MCF 10A (cell line): ENCODE measurements at regions not wholly inside any gene's neighbourhood (a gene's known extent, or its start where the extent isn't known, plus 50 kb on each side); places are given as distances from the start of the nearest gene placed in this dataset.

Experiments used
- BruUV-seq: library from RNA; stranded (reverse); fragments of 400-500 nt; replicated peaks from 2 replicates; lab custom pipeline; 2021; lab: Mats Ljungman, UMichigan
- CTCF ChIA-PET: fragments of 300-600 bp; sonication (Branson Sonifier 250); formaldehyde crosslinking; extraction: SDS; loops from one replicate; lab custom pipeline; 2021; ENCODE audit warnings: antibody characterized with exemption, inconsistent platforms; lab: Yijun Ruan, JAX
- POLR2A ChIA-PET: fragments of 300-600, 350-650 bp; sonication (Branson Sonifier 250); formaldehyde crosslinking; extraction: SDS; loops from one replicate; lab custom pipeline; 2020; ENCODE audit warnings: antibody characterized with exemption, inconsistent platforms; lab: Yijun Ruan, JAX
- DNase-seq: peaks from one replicate; pipeline ENCODE4 v3.0.0-alpha.2; 2018; ENCODE audit not compliant: unreplicated experiment
- H3K27ac Mint-ChIP-seq: one replicate; pipeline ENCODE4 v1.8.0; 2022; ENCODE audit warnings: mild to moderate bottlenecking, low read depth, mixed read lengths; ENCODE audit not compliant: unreplicated experiment
- H3K27me3 Mint-ChIP-seq: one replicate; pipeline ENCODE4 v1.8.0; 2022; ENCODE audit warnings: mixed read lengths; ENCODE audit not compliant: insufficient read depth, unreplicated experiment
- H3K36me3 Mint-ChIP-seq: one replicate; pipeline ENCODE4 v1.8.0; 2022; ENCODE audit warnings: mild to moderate bottlenecking, moderate library complexity, mixed read lengths; ENCODE audit not compliant: insufficient read depth, unreplicated experiment
- H3K4me1 Mint-ChIP-seq: one replicate; pipeline ENCODE4 v1.8.0; 2022; ENCODE audit warnings: mixed read lengths; ENCODE audit not compliant: insufficient read depth, unreplicated experiment
- H3K4me3 Mint-ChIP-seq: one replicate; pipeline ENCODE4 v1.8.0; 2022; ENCODE audit warnings: mild to moderate bottlenecking, moderate library complexity, mixed read lengths; ENCODE audit not compliant: unreplicated experiment
- H3K9me3 Mint-ChIP-seq: one replicate; pipeline ENCODE4 v1.8.0; 2022; ENCODE audit warnings: mixed read lengths; ENCODE audit not compliant: unreplicated experiment
- intact Hi-C: fragments of 100-400 bp; cut with micrococcal nuclease; formaldehyde crosslinking; loops from 2 replicates; pipeline ENCODE4 v1.14.1; 2022
- TF ChIP-seq, protein P1 (sequence below): fragments of 200-600 bp; IDR thresholded peaks from one replicate; pipeline ENCODE4 v1.8.0; 2022; ENCODE audit warnings: antibody characterized with exemption, mild to moderate bottlenecking; ENCODE audit not compliant: unreplicated experiment

DNA sequence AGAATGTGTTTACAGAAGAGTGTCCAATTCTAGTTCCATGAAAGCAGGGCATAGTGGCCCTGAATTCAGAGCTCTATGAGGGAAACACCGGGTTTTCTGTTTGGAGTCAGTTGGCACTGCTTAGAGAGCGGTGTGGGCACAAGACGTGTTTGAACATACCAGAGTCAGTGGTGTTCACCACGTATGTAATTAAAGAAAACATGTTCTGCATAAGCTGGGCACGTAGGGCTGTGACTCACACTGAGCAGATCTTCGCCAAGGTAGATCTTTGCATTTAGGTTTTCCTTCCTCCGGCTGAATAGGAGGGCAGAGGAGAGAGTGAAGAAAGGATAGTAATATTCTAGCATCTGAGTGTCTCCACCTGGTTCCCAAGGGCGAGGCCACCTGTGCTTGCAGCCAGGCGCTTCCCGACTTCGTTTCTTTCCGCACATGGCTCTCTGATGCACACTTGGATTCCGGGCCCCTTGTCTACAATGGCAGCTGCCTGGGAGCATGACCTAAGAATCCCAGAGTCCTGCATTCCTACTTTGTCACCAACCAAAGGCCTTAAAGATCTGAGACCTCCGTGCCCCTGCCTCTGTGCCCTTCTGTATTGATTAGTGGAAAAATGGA is 136.2 kb downstream of the ERMARD start:
- peaks cover 66% of the 10 kb centered on the region for H3K27me3 Mint-ChIP-seq
- no peak overlapping the region for H3K27ac Mint-ChIP-seq
- BruUV-seq = no TSS peak
- TF ChIP-seq, protein P1, sequence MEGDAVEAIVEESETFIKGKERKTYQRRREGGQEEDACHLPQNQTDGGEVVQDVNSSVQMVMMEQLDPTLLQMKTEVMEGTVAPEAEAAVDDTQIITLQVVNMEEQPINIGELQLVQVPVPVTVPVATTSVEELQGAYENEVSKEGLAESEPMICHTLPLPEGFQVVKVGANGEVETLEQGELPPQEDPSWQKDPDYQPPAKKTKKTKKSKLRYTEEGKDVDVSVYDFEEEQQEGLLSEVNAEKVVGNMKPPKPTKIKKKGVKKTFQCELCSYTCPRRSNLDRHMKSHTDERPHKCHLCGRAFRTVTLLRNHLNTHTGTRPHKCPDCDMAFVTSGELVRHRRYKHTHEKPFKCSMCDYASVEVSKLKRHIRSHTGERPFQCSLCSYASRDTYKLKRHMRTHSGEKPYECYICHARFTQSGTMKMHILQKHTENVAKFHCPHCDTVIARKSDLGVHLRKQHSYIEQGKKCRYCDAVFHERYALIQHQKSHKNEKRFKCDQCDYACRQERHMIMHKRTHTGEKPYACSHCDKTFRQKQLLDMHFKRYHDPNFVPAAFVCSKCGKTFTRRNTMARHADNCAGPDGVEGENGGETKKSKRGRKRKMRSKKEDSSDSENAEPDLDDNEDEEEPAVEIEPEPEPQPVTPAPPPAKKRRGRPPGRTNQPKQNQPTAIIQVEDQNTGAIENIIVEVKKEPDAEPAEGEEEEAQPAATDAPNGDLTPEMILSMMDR = no peak
- ChIA-PET POLR2A (interaction anchor here (0.6 to 1.6 kb wide), 4 partner anchors 16 to 672 kb away, joined by 3 to 6 read pairs (median 5); no protein-coding TSS in a partner anchor), CTCF (interaction anchor here (0.6 kb wide), 1 partner anchor 123 kb away, joined by 3 read pairs; no protein-coding TSS in a partner anchor)
- H3K4me1 Mint-ChIP-seq = peaks cover 10% of the 10 kb centered on the region
- peak; percentile 60 for DNase-seq
- H3K4me3 Mint-ChIP-seq = no peak overlapping the region
- H3K36me3 Mint-ChIP-seq = no peaks in the 10 kb centered on the region
- intact Hi-C loops = no loop called here
- no peaks in the 10 kb centered on the region for H3K9me3 Mint-ChIP-seq

DNA sequence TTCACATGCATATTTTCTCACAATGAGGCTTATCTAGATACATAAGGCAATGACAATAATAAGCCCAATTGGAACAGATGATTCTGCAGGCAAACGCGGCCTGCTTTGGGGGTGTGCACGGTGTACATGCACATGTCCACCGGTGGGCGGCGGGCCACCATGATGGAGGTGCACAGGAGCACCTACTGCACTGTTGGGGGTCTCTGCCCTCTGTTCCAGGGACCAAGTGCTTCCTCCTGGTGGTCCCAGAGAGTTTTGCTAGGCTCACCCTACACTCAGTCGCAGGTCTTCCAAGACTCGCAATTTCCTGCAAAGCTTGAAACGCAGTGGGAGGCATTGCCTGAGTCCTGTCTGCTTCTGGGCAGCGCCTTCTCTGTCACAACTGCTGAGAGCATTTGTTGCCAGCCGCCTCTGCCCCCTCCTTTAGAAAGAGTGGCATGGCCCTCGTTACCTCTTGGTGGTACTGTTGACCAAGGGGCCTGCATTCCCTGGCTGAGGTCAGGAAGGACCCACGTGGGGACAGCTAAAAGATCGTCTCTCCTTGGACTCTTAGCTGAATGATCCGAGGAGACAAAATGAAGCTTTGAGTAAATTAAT is 135.3 kb downstream of the ERMARD start:
- H3K4me3 Mint-ChIP-seq = no peak overlapping the region
- no peaks in the 10 kb centered on the region for H3K36me3 Mint-ChIP-seq
- ChIA-PET POLR2A (interaction anchor here (0.6 to 1.6 kb wide), 2 partner anchors 15 to 50 kb away, joined by 3 to 5 read pairs; no protein-coding TSS in a partner anchor), CTCF (interaction anchor here (0.9 kb wide), 1 partner anchor 98 kb away, joined by 3 read pairs; no protein-coding TSS in a partner anchor)
- H3K4me1 Mint-ChIP-seq = peaks cover 10% of the 10 kb centered on the region
- intact Hi-C loops = no loop called here
- H3K27ac Mint-ChIP-seq = no peak overlapping the region
- no peak for DNase-seq
- H3K9me3 Mint-ChIP-seq = no peaks in the 10 kb centered on the region
- TF ChIP-seq, protein P1 = no peak
- peaks cover 75% of the 10 kb centered on the region for H3K27me3 Mint-ChIP-seq
- no TSS peak for BruUV-seq

DNA sequence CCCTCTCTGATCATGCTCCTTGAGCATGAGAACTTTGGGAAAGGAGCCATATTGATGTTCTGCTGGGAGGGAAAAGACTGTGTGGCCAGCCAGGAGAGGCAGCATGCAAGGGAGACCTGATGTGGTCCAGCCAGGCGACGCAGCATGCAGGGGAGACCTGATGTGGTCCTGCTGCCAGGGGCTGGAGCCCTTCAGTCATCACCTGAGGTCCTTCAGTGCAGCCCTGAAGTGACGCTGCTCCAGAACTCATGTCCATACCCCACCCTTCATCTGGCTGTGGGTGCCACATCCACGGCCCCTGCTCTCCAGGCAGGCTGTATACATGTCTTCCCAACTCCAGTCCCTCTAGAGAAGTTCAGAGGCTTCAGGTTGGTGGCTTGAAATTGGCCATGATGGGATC is 134.4 kb downstream of the ERMARD start:
- TF ChIP-seq, protein P1 = no peak
- CTCF ChIA-PET = interaction anchor here (0.7 to 0.9 kb wide), 2 partner anchors 97 to 1345 kb away, joined by 3 read pairs; no protein-coding TSS in a partner anchor
- DNase-seq = no peak
- Mint-ChIP-seq H3K36me3 (no peaks in the 10 kb centered on the region), H3K4me3 (no peak overlapping the region), H3K9me3 (no peaks in the 10 kb centered on the region), H3K27ac (no peak overlapping the region), H3K4me1 (peaks cover 10% of the 10 kb centered on the region), H3K27me3 (peaks cover 78% of the 10 kb centered on the region)
- intact Hi-C loops = no loop called here
- POLR2A ChIA-PET = interaction anchor here (1.6 kb wide), 1 partner anchor 49 kb away, joined by 5 read pairs; no protein-coding TSS in a partner anchor
- BruUV-seq = no TSS peak

DNA sequence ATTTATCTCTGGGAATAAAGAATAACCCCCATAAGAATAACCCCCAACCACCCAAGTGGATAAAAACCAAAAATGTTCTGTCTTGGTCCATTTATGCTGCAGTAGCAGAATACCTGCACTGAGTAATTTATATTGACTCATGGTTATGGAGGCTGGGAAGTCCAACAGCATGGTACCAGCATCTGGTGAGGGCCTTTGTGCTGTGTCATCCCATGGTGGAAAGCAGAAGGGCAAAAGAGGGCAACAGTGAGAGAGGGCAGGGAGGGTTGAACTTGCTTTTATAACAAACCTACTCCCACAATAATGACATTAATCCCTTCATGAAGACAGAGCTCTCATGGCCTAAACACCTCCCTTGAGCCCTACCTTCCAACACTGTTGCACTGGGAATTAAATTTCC is 133.7 kb downstream of the ERMARD start:
- intact Hi-C loops = no loop called here
- POLR2A ChIA-PET = no interaction called here
- no TSS peak for BruUV-seq
- Mint-ChIP-seq H3K36me3 (no peaks in the 10 kb centered on the region), H3K27me3 (peaks cover 78% of the 10 kb centered on the region), H3K4me1 (peaks cover 10% of the 10 kb centered on the region), H3K27ac (no peak overlapping the region), H3K9me3 (no peaks in the 10 kb centered on the region), H3K4me3 (no peak overlapping the region)
- CTCF ChIA-PET = interaction anchor here (0.7 kb wide), 1 partner anchor 1345 kb away, joined by 3 read pairs; no protein-coding TSS in a partner anchor
- DNase-seq = no peak
- TF ChIP-seq, protein P1 = no peak
